ENCODE measurements at regions not wholly inside any gene's neighbourhood (a gene's known extent, or its start where the extent isn't known, plus 50 kb on each side); places are given as distances from the start of the nearest gene placed in this dataset.
A peak's percentile ranks its signal among the peaks of the same experiment; 100 is the strongest.
"Not testable (repeated sequence)": the region's sequence is repeated elsewhere in the genome, so short reads cannot be mapped to it uniquely, and the experiment has no call there.

DNA sequence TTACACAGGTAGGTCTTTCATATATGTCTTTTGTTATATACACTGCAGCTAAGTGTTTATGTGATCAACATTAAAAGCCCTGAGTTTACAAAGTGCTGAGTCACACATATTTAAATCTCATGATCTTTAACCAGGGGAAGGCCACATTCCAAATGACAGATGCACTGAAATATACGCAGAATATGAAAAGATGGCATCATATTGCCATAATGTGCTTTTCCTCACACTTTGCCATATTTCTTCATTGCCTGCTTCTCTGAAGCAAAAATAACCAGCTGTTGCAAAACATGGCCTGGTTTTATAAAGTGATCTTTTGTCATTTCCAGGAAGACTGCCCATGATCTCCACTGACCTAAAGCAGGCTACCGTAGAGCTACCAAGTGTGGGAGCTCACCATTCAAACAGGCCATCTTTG lies 93.5 kb upstream of the MAPRE2 start:
- Histone ChIP-seq H3K4me1 (peaks cover 15% of the 10 kb centered on the region), H3K9me3 (no peaks in the 10 kb centered on the region), H3K4me2 (peak overlapping the region; percentile 69), H3K27ac (peak overlapping the region; percentile 60 to 70), H3K4me3 (no peak overlapping the region)
- ChIA-PET POLR2A (no interaction called here), CTCF (no interaction called here)
- no peak for FAIRE-seq
- TF ChIP-seq ZSCAN20 (CRISPR knock-in tag; IDR thresholded peaks at IDR 0.05), result no peak
- peak; percentile 90 for TF ChIP-seq NFE2L2 (conservative IDR thresholded peaks at IDR 0.05; ENCODE audit: low read length)
- TF ChIP-seq, protein P1, sequence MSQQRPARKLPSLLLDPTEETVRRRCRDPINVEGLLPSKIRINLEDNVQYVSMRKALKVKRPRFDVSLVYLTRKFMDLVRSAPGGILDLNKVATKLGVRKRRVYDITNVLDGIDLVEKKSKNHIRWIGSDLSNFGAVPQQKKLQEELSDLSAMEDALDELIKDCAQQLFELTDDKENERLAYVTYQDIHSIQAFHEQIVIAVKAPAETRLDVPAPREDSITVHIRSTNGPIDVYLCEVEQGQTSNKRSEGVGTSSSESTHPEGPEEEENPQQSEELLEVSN (IDR thresholded peaks at IDR 0.05; ENCODE audit: borderline replicate concordance, low read depth), result no peak
- TF ChIP-seq GATA3 (IDR thresholded peaks at IDR 0.05; ENCODE audit: borderline replicate concordance), result no peak
- TF ChIP-seq HOXB5 (CRISPR knock-in tag; IDR thresholded peaks at IDR 0.05), result no peak
- no peak for TF ChIP-seq HEYL (CRISPR knock-in tag; IDR thresholded peaks at IDR 0.05)
- TF ChIP-seq FOSL2 (IDR thresholded peaks at IDR 0.05), result no peak
- peak; percentile 60 for TF ChIP-seq FOSL2 (CRISPR knock-in tag; IDR thresholded peaks at IDR 0.05)
- TF ChIP-seq, protein P2, sequence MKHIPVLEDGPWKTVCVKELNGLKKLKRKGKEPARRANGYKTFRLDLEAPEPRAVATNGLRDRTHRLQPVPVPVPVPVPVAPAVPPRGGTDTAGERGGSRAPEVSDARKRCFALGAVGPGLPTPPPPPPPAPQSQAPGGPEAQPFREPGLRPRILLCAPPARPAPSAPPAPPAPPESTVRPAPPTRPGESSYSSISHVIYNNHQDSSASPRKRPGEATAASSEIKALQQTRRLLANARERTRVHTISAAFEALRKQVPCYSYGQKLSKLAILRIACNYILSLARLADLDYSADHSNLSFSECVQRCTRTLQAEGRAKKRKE (CRISPR knock-in tag; IDR thresholded peaks at IDR 0.05; ENCODE audit: low read depth), result no peak
- TF ChIP-seq EHMT2 (IDR thresholded peaks at IDR 0.05; ENCODE audit: low read depth), result no peak
- TF ChIP-seq JUNB (IDR thresholded peaks at IDR 0.05), result no peak
- TF ChIP-seq CEBPB (IDR thresholded peaks at IDR 0.05), result 0 out of 4 replicates have a peak, but pooled peaks of 1 of the 2 experiments have one; percentile 40
- TF ChIP-seq, protein P3, sequence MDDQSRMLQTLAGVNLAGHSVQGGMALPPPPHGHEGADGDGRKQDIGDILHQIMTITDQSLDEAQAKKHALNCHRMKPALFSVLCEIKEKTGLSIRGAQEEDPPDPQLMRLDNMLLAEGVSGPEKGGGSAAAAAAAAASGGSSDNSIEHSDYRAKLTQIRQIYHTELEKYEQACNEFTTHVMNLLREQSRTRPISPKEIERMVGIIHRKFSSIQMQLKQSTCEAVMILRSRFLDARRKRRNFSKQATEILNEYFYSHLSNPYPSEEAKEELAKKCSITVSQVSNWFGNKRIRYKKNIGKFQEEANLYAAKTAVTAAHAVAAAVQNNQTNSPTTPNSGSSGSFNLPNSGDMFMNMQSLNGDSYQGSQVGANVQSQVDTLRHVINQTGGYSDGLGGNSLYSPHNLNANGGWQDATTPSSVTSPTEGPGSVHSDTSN (IDR thresholded peaks at IDR 0.05), result no peak
- TF ChIP-seq MAFK (IDR thresholded peaks at IDR 0.05; ENCODE audit: partially characterized antibody), result peak; percentile 99
- TF ChIP-seq HDAC2 (IDR thresholded peaks at IDR 0.05), result no peak
- 60% methylated on average over 2 of the region's 2 CpGs for WGBS (ENCODE audit: missing lambda C conversion rate)
- DNase-seq (ENCODE audit: low read depth in 1 of 2, low spot score in 1 of 2), result peak in 1 of 2 experiments; percentile 54
- ATAC-seq, result peak; percentile 47 to 61; a peak in 4 of 6 replicates

GRCh38 chr18:34951625-34952379 lies 89.4 kb upstream of the MAPRE2 start:
- POLR2A ChIA-PET, result no interaction called here
- Histone ChIP-seq H3K27ac (no peak overlapping the region), H3K4me1 (peaks cover 17% of the 10 kb centered on the region), H3K4me2 (no peak overlapping the region), H3K9me3 (no peaks in the 10 kb centered on the region), H3K4me3 (no peak overlapping the region)
- 94% methylated on average over 6 of the region's 6 CpGs for WGBS (ENCODE audit: missing lambda C conversion rate)
- TF ChIP-seq, protein P2 (CRISPR knock-in tag; IDR thresholded peaks at IDR 0.05; ENCODE audit: low read depth), result no peak
- TF ChIP-seq, protein P4, sequence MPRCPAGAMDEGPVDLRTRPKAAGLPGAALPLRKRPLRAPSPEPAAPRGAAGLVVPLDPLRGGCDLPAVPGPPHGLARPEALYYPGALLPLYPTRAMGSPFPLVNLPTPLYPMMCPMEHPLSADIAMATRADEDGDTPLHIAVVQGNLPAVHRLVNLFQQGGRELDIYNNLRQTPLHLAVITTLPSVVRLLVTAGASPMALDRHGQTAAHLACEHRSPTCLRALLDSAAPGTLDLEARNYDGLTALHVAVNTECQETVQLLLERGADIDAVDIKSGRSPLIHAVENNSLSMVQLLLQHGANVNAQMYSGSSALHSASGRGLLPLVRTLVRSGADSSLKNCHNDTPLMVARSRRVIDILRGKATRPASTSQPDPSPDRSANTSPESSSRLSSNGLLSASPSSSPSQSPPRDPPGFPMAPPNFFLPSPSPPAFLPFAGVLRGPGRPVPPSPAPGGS (IDR thresholded peaks at IDR 0.05), result no peak
- no peak for TF ChIP-seq RCOR1 (IDR thresholded peaks at IDR 0.05; ENCODE audit: low read depth, low read length)
- TF ChIP-seq, protein P1 (IDR thresholded peaks at IDR 0.05; ENCODE audit: borderline replicate concordance, low read depth), result no peak
- ATAC-seq, result no peak
- CTCF ChIA-PET, result interaction anchor here (1.2 to 2.0 kb wide), 2 partner anchors 9 to 19 kb away, joined by 4 to 7 read pairs; no protein-coding TSS in a partner anchor
- no peak for DNase-seq (ENCODE audit: low read depth in 1 of 2, low spot score in 1 of 2)
- no peak for FAIRE-seq

DNA sequence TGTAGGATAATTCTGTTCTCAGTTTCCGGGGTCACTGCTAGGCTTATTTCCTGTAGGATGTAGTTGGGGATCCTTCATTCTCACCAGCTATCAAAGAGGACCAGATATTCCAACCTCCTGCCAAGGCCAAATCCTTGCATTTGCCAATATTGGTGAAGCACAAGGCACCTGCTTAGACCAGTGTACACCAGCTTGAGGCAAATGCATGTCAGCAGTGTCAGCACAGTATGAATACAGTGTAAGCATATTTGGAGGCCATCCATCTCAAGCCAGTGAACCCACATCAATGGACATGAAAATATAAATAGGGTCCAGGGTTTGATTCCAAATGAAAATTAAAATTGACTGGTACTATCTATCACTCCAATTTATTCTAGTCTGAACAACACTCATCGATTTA lies 88.0 kb upstream of the MAPRE2 start:
- no peak for DNase-seq (ENCODE audit: low read depth in 1 of 2, low spot score in 1 of 2)
- ChIA-PET CTCF (interaction anchor here (2.0 kb wide), 1 partner anchor 10 kb away, joined by 7 read pairs; no protein-coding TSS in a partner anchor), POLR2A (no interaction called here)

DNA sequence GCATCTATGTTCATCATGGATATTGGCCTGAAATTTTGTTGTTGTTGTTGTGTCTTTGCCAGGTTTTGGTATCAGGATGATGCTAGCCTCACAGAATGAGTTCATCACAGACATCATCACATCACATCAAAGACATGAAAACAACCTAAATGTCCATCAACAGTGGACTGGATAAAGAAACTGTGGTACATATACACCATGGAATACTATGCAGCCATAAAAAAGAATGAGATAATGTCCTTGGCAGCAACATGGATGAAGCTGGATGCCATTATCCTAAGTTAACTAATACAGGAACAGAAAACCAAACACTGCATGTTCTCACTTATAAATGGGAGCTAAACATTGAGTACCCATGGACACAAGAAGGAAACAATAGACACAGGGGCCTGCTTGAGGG lies 85.7 kb upstream of the MAPRE2 start:
- CTCF ChIA-PET, result interaction anchor here (1.4 kb wide), 1 partner anchor 12 kb away, joined by 3 read pairs; no protein-coding TSS in a partner anchor
- peaks cover 13% of the 10 kb centered on the region; the same call in 2 of the 3 replicates for H3K4me1 ChIP-seq
- FAIRE-seq; ATAC-seq; H3K9me3 ChIP-seq; H3K4me3 ChIP-seq; H3K27ac ChIP-seq; POLR2A ChIA-PET; H3K4me2 ChIP-seq; DNase-seq (ENCODE audit: low read depth in 1 of 2, low spot score in 1 of 2): not testable (repeated sequence)

More for the DNA sequence above, 88.0 kb upstream of the MAPRE2 start:
- Histone ChIP-seq H3K4me3 (no peak overlapping the region), H3K4me2 (no peak overlapping the region), H3K4me1 (peaks cover 14% of the 10 kb centered on the region), H3K27ac (no peak overlapping the region), H3K9me3 (no peaks in the 10 kb centered on the region)
- no peak for ATAC-seq
- WGBS (ENCODE audit: missing lambda C conversion rate), result 43% methylated on average over 2 of the region's 2 CpGs
- FAIRE-seq, result no peak
- TF ChIP-seq POLR2A (IDR thresholded peaks at IDR 0.05; ENCODE audit: low read length) (no peak), RFX5 (IDR thresholded peaks at IDR 0.05) (no peak)

All from A549 (cell line).